ENCODE measurements at regions not wholly inside any gene's neighbourhood (a gene's known extent, or its start where the extent isn't known, plus 50 kb on each side); places are given as distances from the start of the nearest gene placed in this dataset.
"Not testable (repeated sequence)": the region's sequence is repeated elsewhere in the genome, so short reads cannot be mapped to it uniquely, and the experiment has no call there.

- no peaks in the 10 kb centered on the region for H3K36me3 ChIP-seq (ENCODE audit: insufficient read depth, insufficient read length, low read length)
- H3K4me3 ChIP-seq (ENCODE audit: insufficient read length, low read depth) = no peak overlapping the region
- no peaks in the 10 kb centered on the region for H3K27me3 ChIP-seq (ENCODE audit: insufficient read depth, insufficient read length)
- TF ChIP-seq SUZ12 (IDR thresholded peaks at IDR 0.05; ENCODE audit: extremely low read depth, insufficient read depth, insufficient read length) (no peak), YY1 (IDR thresholded peaks at IDR 0.05; ENCODE audit: insufficient read depth, insufficient read length) (no peak), ZNF274 (IDR thresholded peaks at IDR 0.05; ENCODE audit: low read depth, low read length) (no peak)
- no peak for DNase-seq (ENCODE audit: low read depth, low spot score)
- no peak overlapping the region for H3K9ac ChIP-seq (ENCODE audit: insufficient read length, low read depth)
- no peaks in the 10 kb centered on the region for H3K4me1 ChIP-seq (ENCODE audit: insufficient read depth, insufficient read length)
- H3K9me3 ChIP-seq (ENCODE audit: insufficient read depth, low read length) = no peaks in the 10 kb centered on the region
Observed at GRCh38 chr3:174581558-174581957, 277.6 kb upstream of the NAALADL2 start.

GRCh38 chr3:174583396-174583795 lies 275.7 kb upstream of the NAALADL2 start:
- DNase-seq (ENCODE audit: low read depth, low spot score) = no peak
- H3K4me3 ChIP-seq (ENCODE audit: insufficient read length, low read depth) = no peak overlapping the region
- no peak overlapping the region for H3K9ac ChIP-seq (ENCODE audit: insufficient read length, low read depth)
- no peaks in the 10 kb centered on the region for H3K27me3 ChIP-seq (ENCODE audit: insufficient read depth, insufficient read length)
- H3K4me1 ChIP-seq (ENCODE audit: insufficient read depth, insufficient read length) = no peaks in the 10 kb centered on the region
- no peaks in the 10 kb centered on the region for H3K9me3 ChIP-seq (ENCODE audit: insufficient read depth, low read length)
- TF ChIP-seq YY1 (IDR thresholded peaks at IDR 0.05; ENCODE audit: insufficient read depth, insufficient read length) = no peak
- no peaks in the 10 kb centered on the region for H3K36me3 ChIP-seq (ENCODE audit: insufficient read depth, insufficient read length, low read length)

GRCh38 chr3:174587137-174587536 lies 272.0 kb upstream of the NAALADL2 start:
- H3K9me3 ChIP-seq (ENCODE audit: insufficient read depth, low read length) = peaks cover 12% of the 10 kb centered on the region
- not testable (repeated sequence) for H3K36me3 ChIP-seq (ENCODE audit: insufficient read depth, insufficient read length, low read length); DNase-seq (ENCODE audit: low read depth, low spot score); H3K27me3 ChIP-seq (ENCODE audit: insufficient read depth, insufficient read length); H3K4me1 ChIP-seq (ENCODE audit: insufficient read depth, insufficient read length); H3K4me3 ChIP-seq (ENCODE audit: insufficient read length, low read depth); H3K9ac ChIP-seq (ENCODE audit: insufficient read length, low read depth)

GRCh38 chr3:174596447-174596982 lies 262.6 kb upstream of the NAALADL2 start:
- Histone ChIP-seq H3K4me1 (ENCODE audit: insufficient read depth, insufficient read length) (no peaks in the 10 kb centered on the region), H3K9me3 (ENCODE audit: insufficient read depth, low read length) (no peaks in the 10 kb centered on the region), H3K36me3 (ENCODE audit: insufficient read depth, insufficient read length, low read length) (no peaks in the 10 kb centered on the region), H3K27me3 (ENCODE audit: insufficient read depth, insufficient read length) (no peaks in the 10 kb centered on the region), H3K4me3 (ENCODE audit: insufficient read length, low read depth) (no peak overlapping the region), H3K9ac (ENCODE audit: insufficient read length, low read depth) (no peak overlapping the region)
- TF ChIP-seq ZNF274 (IDR thresholded peaks at IDR 0.05; ENCODE audit: low read depth, low read length) = no peak
- no peak for TF ChIP-seq YY1 (IDR thresholded peaks at IDR 0.05; ENCODE audit: insufficient read depth, insufficient read length)
- no peak for TF ChIP-seq SUZ12 (IDR thresholded peaks at IDR 0.05; ENCODE audit: extremely low read depth, insufficient read depth, insufficient read length)
- no peak for DNase-seq (ENCODE audit: low read depth, low spot score)

- Histone ChIP-seq H3K4me3 (ENCODE audit: insufficient read length, low read depth) (no peak overlapping the region), H3K36me3 (ENCODE audit: insufficient read depth, insufficient read length, low read length) (no peaks in the 10 kb centered on the region), H3K9ac (ENCODE audit: insufficient read length, low read depth) (no peak overlapping the region), H3K4me1 (ENCODE audit: insufficient read depth, insufficient read length) (no peaks in the 10 kb centered on the region), H3K9me3 (ENCODE audit: insufficient read depth, low read length) (no peaks in the 10 kb centered on the region; the same call in 1 of the 2 replicates), H3K27me3 (ENCODE audit: insufficient read depth, insufficient read length) (no peaks in the 10 kb centered on the region)
- TF ChIP-seq YY1 (IDR thresholded peaks at IDR 0.05; ENCODE audit: insufficient read depth, insufficient read length) (no peak), SUZ12 (IDR thresholded peaks at IDR 0.05; ENCODE audit: extremely low read depth, insufficient read depth, insufficient read length) (no peak), ZNF274 (IDR thresholded peaks at IDR 0.05; ENCODE audit: low read depth, low read length) (no peak)
- no peak for DNase-seq (ENCODE audit: low read depth, low spot score)
Observed at GRCh38 chr3:174598885-174599439, 260.2 kb upstream of the NAALADL2 start.

- Histone ChIP-seq H3K4me3 (ENCODE audit: insufficient read length, low read depth) (no peak overlapping the region), H3K27me3 (ENCODE audit: insufficient read depth, insufficient read length) (no peaks in the 10 kb centered on the region), H3K36me3 (ENCODE audit: insufficient read depth, insufficient read length, low read length) (no peaks in the 10 kb centered on the region), H3K4me1 (ENCODE audit: insufficient read depth, insufficient read length) (no peaks in the 10 kb centered on the region), H3K9ac (ENCODE audit: insufficient read length, low read depth) (no peak overlapping the region), H3K9me3 (ENCODE audit: insufficient read depth, low read length) (no peaks in the 10 kb centered on the region)
- no peak for TF ChIP-seq ZNF274 (IDR thresholded peaks at IDR 0.05; ENCODE audit: low read depth, low read length)
- TF ChIP-seq SUZ12 (IDR thresholded peaks at IDR 0.05; ENCODE audit: extremely low read depth, insufficient read depth, insufficient read length) = no peak
- DNase-seq (ENCODE audit: low read depth, low spot score) = no peak
Observed at GRCh38 chr3:174613173-174613572, 246.0 kb upstream of the NAALADL2 start.

GRCh38 chr3:174614036-174614435 lies 245.1 kb upstream of the NAALADL2 start:
- no peaks in the 10 kb centered on the region for H3K9me3 ChIP-seq (ENCODE audit: insufficient read depth, low read length)
- DNase-seq (ENCODE audit: low read depth, low spot score) = no peak
- no peaks in the 10 kb centered on the region for H3K36me3 ChIP-seq (ENCODE audit: insufficient read depth, insufficient read length, low read length)
- H3K4me3 ChIP-seq (ENCODE audit: insufficient read length, low read depth) = no peak overlapping the region
- TF ChIP-seq SUZ12 (IDR thresholded peaks at IDR 0.05; ENCODE audit: extremely low read depth, insufficient read depth, insufficient read length) (no peak), YY1 (IDR thresholded peaks at IDR 0.05; ENCODE audit: insufficient read depth, insufficient read length) (no peak), ZNF274 (IDR thresholded peaks at IDR 0.05; ENCODE audit: low read depth, low read length) (no peak)
- H3K4me1 ChIP-seq (ENCODE audit: insufficient read depth, insufficient read length) = no peaks in the 10 kb centered on the region
- no peaks in the 10 kb centered on the region for H3K27me3 ChIP-seq (ENCODE audit: insufficient read depth, insufficient read length)
- no peak overlapping the region for H3K9ac ChIP-seq (ENCODE audit: insufficient read length, low read depth)

All from NT2/D1 (cell line).